ENCODE measurements at regions not wholly inside any gene's neighbourhood (a gene's known extent, or its start where the extent isn't known, plus 50 kb on each side); places are given as distances from the start of the nearest gene placed in this dataset.

GRCh38 chr15:31262143-31262530, 64.5 kb upstream of the KLF13 start:
- no peak for TF ChIP-seq CTCF (IDR thresholded peaks at IDR 0.05)
- TF ChIP-seq POLR2AphosphoS5 (IDR thresholded peaks at IDR 0.05; ENCODE audit: low read depth, low read length) = no peak
- TF ChIP-seq REST (IDR thresholded peaks at IDR 0.05; ENCODE audit: insufficient read depth in 1 of 2, low read depth in 2 of 2, low read length in 1 of 2) = no peak
- no peak for TF ChIP-seq SIN3A (IDR thresholded peaks at IDR 0.05; ENCODE audit: borderline replicate concordance, insufficient read depth, low read depth, low read length)

All from Panc1 (cell line).